GM13976 (cell line): ENCODE measurements at regions not wholly inside any gene's neighbourhood (a gene's known extent, or its start where the extent isn't known, plus 50 kb on each side); places are given as distances from the start of the nearest gene placed in this dataset.

ENCODE experiments used
- DNase-seq: peaks from one replicate; pipeline ENCODE4 v3.0.0; 2012; ENCODE audit warnings: low spot score
- CTCF ChIP-seq: IDR thresholded peaks from 2 replicates; pipeline ENCODE4 v1.5.1; 2012; ENCODE audit warnings: borderline replicate concordance, mild to moderate bottlenecking; ENCODE audit not compliant: insufficient read depth; ENCODE audit errors: extremely low read depth, missing control alignments, control extremely low read depth
- in situ Hi-C: fragments of 300-500 bp; cut with MboI; formaldehyde crosslinking; loops from one replicate; pipeline ENCODE4 v1.12.0; 2022; ENCODE audit warnings: low sequenced_read_pairs, mixed read lengths, inconsistent platforms; ENCODE audit not compliant: unreplicated experiment

- in situ Hi-C loops = no loop called here
- no peak for DNase-seq
- no peak for TF ChIP-seq CTCF
Measured at GRCh38 chr14:105876829-105877228, 350.4 kb downstream of the TMEM121 start.

GRCh38 chr14:105877645-105878044, 351.3 kb downstream of the TMEM121 start:
- no peak for DNase-seq
- in situ Hi-C loops = no loop called here
- TF ChIP-seq CTCF = no peak

- TF ChIP-seq CTCF = no peak
- DNase-seq = no peak
- in situ Hi-C loops = no loop called here
Measured at GRCh38 chr14:105878125-105878524, 351.7 kb downstream of the TMEM121 start.

- in situ Hi-C loops = no loop called here
- no peak for TF ChIP-seq CTCF
Measured at GRCh38 chr14:105878554-105878953, 352.2 kb downstream of the TMEM121 start.

GRCh38 chr14:105879503-105879866, 353.1 kb downstream of the TMEM121 start:
- TF ChIP-seq CTCF = no peak
- no peak for DNase-seq
- in situ Hi-C loops = no loop called here

More at GRCh38 chr14:105878554-105878953, 352.2 kb downstream of the TMEM121 start:
- DNase-seq = no peak

- in situ Hi-C loops = no loop called here
- DNase-seq = no peak
- no peak for TF ChIP-seq CTCF
Measured at GRCh38 chr14:105879867-105880561, 353.6 kb downstream of the TMEM121 start.
